ENCODE measurements at regions not wholly inside any gene's neighbourhood (a gene's known extent, or its start where the extent isn't known, plus 50 kb on each side); places are given as distances from the start of the nearest gene placed in this dataset.

DNA sequence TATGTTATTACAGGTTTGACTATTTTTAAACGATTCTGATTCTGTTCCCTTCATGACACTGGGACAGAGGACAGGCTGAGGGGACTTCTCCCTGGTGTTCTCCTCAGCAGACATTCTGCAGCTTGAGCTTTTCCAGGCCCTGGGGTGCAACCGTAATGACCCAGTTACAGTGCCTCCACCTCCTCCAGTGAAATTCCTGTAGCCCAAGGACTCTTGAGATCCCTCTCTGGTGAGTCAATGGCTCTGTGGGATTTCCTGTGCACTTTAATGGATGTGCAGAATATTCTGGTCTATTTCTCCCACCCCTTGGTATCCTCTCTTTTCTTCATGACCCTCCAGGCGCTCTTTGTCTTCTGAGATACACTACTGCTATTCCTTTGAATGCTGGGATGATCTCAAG lies 319.3 kb downstream of the INHBA start:
- intact Hi-C loops (cut with micrococcal nuclease) = no loop called here
- Mint-ChIP-seq H3K27ac (no peak overlapping the region), H3K9me3 (peaks cover 13% of the 10 kb centered on the region), H3K4me1 (ENCODE audit: low read depth) (no peaks in the 10 kb centered on the region), H3K4me3 (no peak overlapping the region), H3K27me3 (no peaks in the 10 kb centered on the region), H3K36me3 (no peaks in the 10 kb centered on the region)
- CTCF ChIA-PET = no interaction called here
- POLR2A ChIA-PET = no interaction called here
- DNase-seq = no peak

DNA sequence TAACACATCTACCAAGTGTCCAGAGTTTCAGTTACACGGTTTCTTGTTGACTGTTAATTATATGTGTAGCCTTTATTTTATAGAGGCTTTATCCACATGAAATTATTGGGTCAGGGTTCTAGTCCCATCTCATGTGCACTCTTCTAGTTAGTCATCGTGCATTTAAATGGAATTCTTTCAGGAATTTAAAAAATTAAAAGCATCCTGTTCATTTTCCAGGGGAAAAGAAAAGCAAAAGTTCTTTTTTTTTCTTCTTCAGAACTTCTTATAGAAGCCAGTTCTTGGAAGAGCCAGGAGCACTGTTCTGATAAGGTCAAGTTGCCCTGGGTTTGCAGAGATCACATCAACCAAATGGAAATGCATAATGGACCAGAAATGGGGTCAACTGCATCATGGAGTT lies 324.7 kb downstream of the INHBA start:
- no peak overlapping the region for H3K4me3 Mint-ChIP-seq
- ChIA-PET POLR2A (no interaction called here), CTCF (no interaction called here)
- peaks cover 6% of the 10 kb centered on the region for H3K9me3 Mint-ChIP-seq
- intact Hi-C loops (cut with micrococcal nuclease) = no loop called here
- no peaks in the 10 kb centered on the region for H3K36me3 Mint-ChIP-seq
- H3K27ac Mint-ChIP-seq = no peak overlapping the region
- no peaks in the 10 kb centered on the region for H3K4me1 Mint-ChIP-seq (ENCODE audit: low read depth)
- no peaks in the 10 kb centered on the region for H3K27me3 Mint-ChIP-seq
- no peak for DNase-seq

DNA sequence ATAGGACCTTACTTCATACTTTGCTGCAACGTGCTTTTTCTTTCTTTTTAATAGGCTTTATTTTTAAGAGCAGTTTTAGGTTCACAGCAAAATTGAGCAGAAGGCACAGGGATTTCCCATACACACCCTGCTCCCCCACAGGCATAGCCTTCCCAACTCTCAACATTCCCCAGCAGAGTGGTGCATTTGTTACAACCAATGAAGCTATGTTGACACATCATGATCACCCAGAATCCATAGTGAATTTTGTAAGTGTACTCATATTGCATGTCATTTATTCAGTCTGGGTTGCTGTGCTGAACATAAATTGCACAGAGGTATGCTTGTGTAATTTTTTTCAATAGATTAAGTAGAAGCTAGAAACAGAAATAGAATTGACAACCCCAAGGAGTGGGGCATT lies 327.3 kb downstream of the INHBA start:
- Mint-ChIP-seq H3K4me1 (ENCODE audit: low read depth) (no peaks in the 10 kb centered on the region), H3K27ac (no peak overlapping the region), H3K27me3 (no peaks in the 10 kb centered on the region), H3K36me3 (no peaks in the 10 kb centered on the region), H3K4me3 (no peak overlapping the region), H3K9me3 (no peaks in the 10 kb centered on the region)
- DNase-seq = no peak
- intact Hi-C loops (cut with micrococcal nuclease) = no loop called here
- CTCF ChIA-PET = no interaction called here
- POLR2A ChIA-PET = no interaction called here

DNA sequence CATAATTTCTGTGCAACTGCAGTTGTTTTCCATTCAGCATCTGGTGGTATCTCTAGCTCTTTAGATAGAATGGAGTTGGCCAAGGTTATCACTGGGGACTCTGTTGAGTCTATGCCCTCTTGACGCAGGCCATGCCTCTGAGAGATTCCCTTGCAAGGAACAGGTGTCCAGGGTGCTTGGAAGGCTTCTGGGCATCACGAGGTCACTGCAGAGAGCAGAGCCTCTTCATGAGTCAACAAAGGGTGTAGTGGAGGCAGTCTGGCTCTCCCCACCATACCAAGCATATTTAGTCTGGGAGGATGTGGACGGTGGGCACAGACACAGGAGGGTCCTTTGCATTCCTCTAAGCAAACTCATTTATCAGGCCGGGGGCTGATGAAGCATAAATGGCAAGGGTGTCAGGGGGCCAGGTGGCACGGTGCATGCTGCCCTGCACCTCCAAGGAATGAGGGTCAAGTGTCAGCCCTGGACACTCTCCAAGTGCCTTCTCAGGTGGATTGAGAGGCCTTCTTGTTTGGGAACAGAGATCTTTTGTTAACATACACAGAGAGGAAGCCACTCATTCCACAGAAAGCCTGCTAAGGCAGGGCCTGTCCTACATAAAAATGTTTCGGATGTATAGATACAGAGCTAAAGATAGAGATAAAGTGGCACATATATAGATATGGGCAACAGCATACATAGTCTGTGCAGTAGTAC lies 328.6 kb downstream of the INHBA start:
- POLR2A ChIA-PET = no interaction called here
- no peaks in the 10 kb centered on the region for H3K4me1 Mint-ChIP-seq (ENCODE audit: low read depth)
- CTCF ChIA-PET = no interaction called here
- H3K4me3 Mint-ChIP-seq = no peak overlapping the region
- no peaks in the 10 kb centered on the region for H3K36me3 Mint-ChIP-seq
- intact Hi-C loops (cut with micrococcal nuclease) = no loop called here
- H3K27ac Mint-ChIP-seq = no peak overlapping the region
- no peaks in the 10 kb centered on the region for H3K27me3 Mint-ChIP-seq
- peaks cover 3% of the 10 kb centered on the region for H3K9me3 Mint-ChIP-seq
- DNase-seq = no peak

- peaks cover 24% of the 10 kb centered on the region for H3K9me3 Mint-ChIP-seq
- intact Hi-C loops (cut with micrococcal nuclease) = no loop called here
Measured at GRCh38 chr7:41367967-41368882, 334.7 kb downstream of the INHBA start.

DNA sequence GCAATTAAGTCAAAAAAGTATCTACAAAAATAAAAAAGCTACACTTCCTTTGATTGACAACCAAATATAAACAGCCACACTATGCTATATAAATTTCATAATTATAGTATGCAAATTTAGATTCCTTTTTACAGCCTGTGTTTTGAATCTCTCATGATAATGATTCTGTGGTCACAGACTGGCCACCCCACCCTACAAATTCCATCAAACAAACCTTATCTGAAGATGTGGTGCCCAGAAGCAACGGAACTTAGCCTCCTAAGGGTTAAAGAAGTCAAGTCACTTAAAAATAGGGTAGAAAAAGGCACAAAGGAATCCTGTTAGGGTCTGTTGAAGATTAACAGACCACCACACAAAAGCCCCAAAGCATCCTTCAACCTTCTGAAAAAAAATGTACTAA lies 351.8 kb downstream of the INHBA start:
- CTCF ChIA-PET = no interaction called here
- Mint-ChIP-seq H3K9me3 (peaks cover 5% of the 10 kb centered on the region), H3K27me3 (no peaks in the 10 kb centered on the region), H3K27ac (no peak overlapping the region), H3K4me1 (ENCODE audit: low read depth) (no peaks in the 10 kb centered on the region), H3K36me3 (no peaks in the 10 kb centered on the region), H3K4me3 (no peak overlapping the region)
- intact Hi-C loops (cut with micrococcal nuclease) = no loop called here
- no peak for DNase-seq
- POLR2A ChIA-PET = no interaction called here

More at GRCh38 chr7:41367967-41368882, 334.7 kb downstream of the INHBA start:
- Mint-ChIP-seq H3K27ac (no peak overlapping the region), H3K4me1 (ENCODE audit: low read depth) (no peaks in the 10 kb centered on the region), H3K27me3 (no peaks in the 10 kb centered on the region), H3K36me3 (no peaks in the 10 kb centered on the region), H3K4me3 (no peak overlapping the region)
- POLR2A ChIA-PET = no interaction called here
- no peak for DNase-seq
- CTCF ChIA-PET = no interaction called here

- Mint-ChIP-seq H3K36me3 (no peaks in the 10 kb centered on the region), H3K27ac (no peak overlapping the region), H3K27me3 (no peaks in the 10 kb centered on the region), H3K4me3 (no peak overlapping the region), H3K4me1 (ENCODE audit: low read depth) (no peaks in the 10 kb centered on the region), H3K9me3 (no peaks in the 10 kb centered on the region)
- intact Hi-C loops (cut with micrococcal nuclease) = no loop called here
- no peak for DNase-seq
- CTCF ChIA-PET = no interaction called here
- POLR2A ChIA-PET = no interaction called here
Measured at GRCh38 chr7:41346878-41347277, 356.0 kb downstream of the INHBA start.

- ChIA-PET CTCF (no interaction called here), POLR2A (no interaction called here)
- H3K4me3 Mint-ChIP-seq = no peak overlapping the region
- intact Hi-C loops (cut with micrococcal nuclease) = no loop called here
- H3K27ac Mint-ChIP-seq = no peak overlapping the region
- H3K4me1 Mint-ChIP-seq (ENCODE audit: low read depth) = no peaks in the 10 kb centered on the region
- no peaks in the 10 kb centered on the region for H3K36me3 Mint-ChIP-seq
- H3K27me3 Mint-ChIP-seq = no peaks in the 10 kb centered on the region
- no peak for DNase-seq
- no peaks in the 10 kb centered on the region for H3K9me3 Mint-ChIP-seq
Measured at GRCh38 chr7:41339913-41340676, 362.8 kb downstream of the INHBA start.

DNA sequence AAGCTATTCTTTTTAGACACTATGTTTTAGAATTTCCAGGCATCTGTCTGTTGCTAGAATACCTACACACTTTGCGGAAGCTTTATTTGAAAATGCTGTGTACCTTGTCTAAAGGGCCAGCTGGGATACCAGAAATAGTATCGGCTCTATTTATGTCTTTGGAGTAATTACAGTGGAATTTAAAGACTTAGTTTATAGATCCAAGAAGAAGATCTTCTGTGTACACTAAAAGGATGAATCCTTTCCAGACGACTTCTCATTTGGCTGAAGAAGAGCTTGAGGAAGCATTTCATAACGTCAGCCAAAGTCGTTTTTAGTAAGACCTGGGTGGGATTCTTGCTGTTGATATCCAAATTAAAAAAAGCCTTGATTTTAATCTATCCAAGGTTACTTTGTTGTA lies 365.9 kb downstream of the INHBA start:
- POLR2A ChIA-PET = no interaction called here

DNA sequence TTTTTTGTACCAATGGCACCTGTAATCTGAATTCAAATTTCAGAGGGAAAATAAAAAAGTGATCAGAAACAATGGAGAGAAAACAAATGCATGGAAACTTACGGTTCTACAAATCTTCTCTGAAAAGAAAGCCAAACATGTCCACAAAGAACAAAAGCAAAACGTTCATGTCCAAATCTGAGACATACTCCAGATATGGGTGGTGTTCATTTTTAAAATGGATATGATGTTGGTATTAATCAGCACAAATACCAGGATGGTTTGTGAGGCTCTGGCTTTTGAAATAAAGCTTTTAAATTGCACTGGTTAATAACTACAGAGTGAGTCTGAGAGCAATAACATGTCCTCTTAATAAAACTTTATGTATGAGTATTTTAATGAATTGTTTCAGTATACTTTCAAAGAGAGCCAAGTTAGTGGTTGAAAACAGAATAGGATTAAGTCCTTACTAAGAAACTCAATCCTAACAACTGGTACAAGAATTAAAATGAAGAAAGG lies 366.4 kb downstream of the INHBA start:
- Mint-ChIP-seq H3K4me3 (no peak overlapping the region), H3K27me3 (no peaks in the 10 kb centered on the region), H3K4me1 (ENCODE audit: low read depth) (no peaks in the 10 kb centered on the region), H3K9me3 (no peaks in the 10 kb centered on the region), H3K27ac (no peak overlapping the region), H3K36me3 (no peaks in the 10 kb centered on the region)
- DNase-seq = no peak
- intact Hi-C loops (cut with micrococcal nuclease) = no loop called here
- POLR2A ChIA-PET = no interaction called here
- CTCF ChIA-PET = no interaction called here

More for the DNA sequence above, 365.9 kb downstream of the INHBA start:
- Mint-ChIP-seq H3K4me1 (ENCODE audit: low read depth) (no peaks in the 10 kb centered on the region), H3K27me3 (no peaks in the 10 kb centered on the region), H3K27ac (no peak overlapping the region), H3K9me3 (no peaks in the 10 kb centered on the region), H3K36me3 (no peaks in the 10 kb centered on the region), H3K4me3 (no peak overlapping the region)
- no peak for DNase-seq
- CTCF ChIA-PET = no interaction called here
- intact Hi-C loops (cut with micrococcal nuclease) = no loop called here

- Mint-ChIP-seq H3K4me3 (no peak overlapping the region), H3K36me3 (no peaks in the 10 kb centered on the region), H3K27me3 (no peaks in the 10 kb centered on the region), H3K4me1 (ENCODE audit: low read depth) (no peaks in the 10 kb centered on the region), H3K9me3 (peaks cover 8% of the 10 kb centered on the region), H3K27ac (no peak overlapping the region)
- ChIA-PET CTCF (no interaction called here), POLR2A (no interaction called here)
- DNase-seq = no peak
- intact Hi-C loops (cut with micrococcal nuclease) = no loop called here
Measured at GRCh38 chr7:41334071-41334862, 368.6 kb downstream of the INHBA start.

- Mint-ChIP-seq H3K27ac (no peak overlapping the region), H3K4me3 (no peak overlapping the region), H3K27me3 (no peaks in the 10 kb centered on the region), H3K9me3 (peaks cover 8% of the 10 kb centered on the region), H3K4me1 (ENCODE audit: low read depth) (no peaks in the 10 kb centered on the region), H3K36me3 (no peaks in the 10 kb centered on the region)
- POLR2A ChIA-PET = no interaction called here
- DNase-seq = no peak
- CTCF ChIA-PET = no interaction called here
- intact Hi-C loops (cut with micrococcal nuclease) = no loop called here
Measured at GRCh38 chr7:41333511-41333910, 369.4 kb downstream of the INHBA start.

Measured in activated CD4-positive, alpha-beta memory T cell treated with anti-CD3 and anti-CD28 coated beads for 36 hours (primary cell).